Mucosa of descending colon (tissue), 3 donors: ENCODE measurements at regions not wholly inside any gene's neighbourhood (a gene's known extent, or its start where the extent isn't known, plus 50 kb on each side); places are given as distances from the start of the nearest gene placed in this dataset.
"Not testable (repeated sequence)": the region's sequence is repeated elsewhere in the genome, so short reads cannot be mapped to it uniquely, and the experiment has no call there.

Experiments
- ATAC-seq: fragments of 200-7000 bp; cut with Tn5 transposase; one replicate; pipeline ENCODE4 v1.9.1; 2020; ENCODE audit warnings: mild to moderate bottlenecking, moderate library complexity
- DNase-seq, 3 donors: peaks; one replicate each; pipeline ENCODE4 v3.0.0-alpha.2; 2020
- H3K36me3 ChIP-seq: fragments of 200-600 bp; one replicate; pipeline ENCODE4 v1.8.0; 2021; ENCODE audit warnings: low read depth, mild to moderate bottlenecking
- H3K4me1 ChIP-seq: fragments of 200-600 bp; one replicate; pipeline ENCODE4 v1.8.0; 2021; ENCODE audit warnings: low read depth, mild to moderate bottlenecking
- H3K4me3 ChIP-seq: fragments of 200-600 bp; one replicate; pipeline ENCODE4 v1.8.0; 2021; ENCODE audit warnings: mild to moderate bottlenecking
- H3K9me3 ChIP-seq: fragments of 200-600 bp; one replicate; pipeline ENCODE4 v1.8.0; 2021; ENCODE audit warnings: mild to moderate bottlenecking
- intact Hi-C, 2 donors: fragments of 100-400 bp; cut with DNase I in 1 of 2; cut with micrococcal nuclease in 1 of 2; formaldehyde crosslinking; loops; one replicate each; pipeline versions ENCODE4 v1.11.0 to v1.11.1; 2022; cut with DNase I, micrococcal nuclease
- TF ChIP-seq, protein P1 (sequence below): fragments of 200-600 bp; IDR thresholded peaks from one replicate; pipeline ENCODE4 v1.8.0; 2022; ENCODE audit warnings: antibody characterized with exemption, mild to moderate bottlenecking
- donor health status: DM: no; HTN: no; CAD: no; lungs with moderate emphysema.
- donor health status: DM: no; HTN: no; CAD: no.
- donor health status: DM: no; HTN: yes; CAD: no.

GRCh38 chr6:86775893-86776292 lies 161.4 kb upstream of the HTR1E start:
- H3K4me1 ChIP-seq: no peaks in the 10 kb centered on the region
- H3K9me3 ChIP-seq: peaks cover 8% of the 10 kb centered on the region
- H3K4me3 ChIP-seq: no peak overlapping the region
- intact Hi-C loops: no loop called here
- TF ChIP-seq, protein P1, sequence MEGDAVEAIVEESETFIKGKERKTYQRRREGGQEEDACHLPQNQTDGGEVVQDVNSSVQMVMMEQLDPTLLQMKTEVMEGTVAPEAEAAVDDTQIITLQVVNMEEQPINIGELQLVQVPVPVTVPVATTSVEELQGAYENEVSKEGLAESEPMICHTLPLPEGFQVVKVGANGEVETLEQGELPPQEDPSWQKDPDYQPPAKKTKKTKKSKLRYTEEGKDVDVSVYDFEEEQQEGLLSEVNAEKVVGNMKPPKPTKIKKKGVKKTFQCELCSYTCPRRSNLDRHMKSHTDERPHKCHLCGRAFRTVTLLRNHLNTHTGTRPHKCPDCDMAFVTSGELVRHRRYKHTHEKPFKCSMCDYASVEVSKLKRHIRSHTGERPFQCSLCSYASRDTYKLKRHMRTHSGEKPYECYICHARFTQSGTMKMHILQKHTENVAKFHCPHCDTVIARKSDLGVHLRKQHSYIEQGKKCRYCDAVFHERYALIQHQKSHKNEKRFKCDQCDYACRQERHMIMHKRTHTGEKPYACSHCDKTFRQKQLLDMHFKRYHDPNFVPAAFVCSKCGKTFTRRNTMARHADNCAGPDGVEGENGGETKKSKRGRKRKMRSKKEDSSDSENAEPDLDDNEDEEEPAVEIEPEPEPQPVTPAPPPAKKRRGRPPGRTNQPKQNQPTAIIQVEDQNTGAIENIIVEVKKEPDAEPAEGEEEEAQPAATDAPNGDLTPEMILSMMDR: no peak
- DNase-seq (no peak), ATAC-seq (no peak)
- H3K36me3 ChIP-seq: no peaks in the 10 kb centered on the region

DNA sequence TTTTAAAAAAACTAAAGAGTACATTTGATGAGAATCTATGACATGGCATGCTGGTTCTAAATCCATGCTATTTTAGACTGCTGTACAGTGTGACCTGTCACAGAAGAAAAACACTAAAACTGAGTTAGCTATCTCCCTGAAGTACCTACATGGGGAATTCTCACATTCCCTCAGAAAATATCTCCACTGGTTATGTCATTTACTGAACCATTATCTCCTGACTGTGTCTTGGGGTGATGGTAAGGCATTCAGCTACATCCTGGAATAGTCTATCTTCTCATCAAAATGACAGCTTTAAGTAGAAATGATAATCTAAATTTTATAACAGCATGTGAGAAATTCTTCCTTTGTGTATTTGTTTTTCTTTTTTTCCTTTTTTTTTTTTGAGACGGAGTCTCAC lies 172.1 kb upstream of the HTR1E start:
- DNase-seq: no peak
- Histone ChIP-seq H3K36me3 (no peaks in the 10 kb centered on the region), H3K4me1 (no peaks in the 10 kb centered on the region), H3K9me3 (peaks cover 34% of the 10 kb centered on the region), H3K4me3 (no peak overlapping the region)
- intact Hi-C loops: no loop called here
- ATAC-seq: no peak
- TF ChIP-seq, protein P1: no peak

DNA sequence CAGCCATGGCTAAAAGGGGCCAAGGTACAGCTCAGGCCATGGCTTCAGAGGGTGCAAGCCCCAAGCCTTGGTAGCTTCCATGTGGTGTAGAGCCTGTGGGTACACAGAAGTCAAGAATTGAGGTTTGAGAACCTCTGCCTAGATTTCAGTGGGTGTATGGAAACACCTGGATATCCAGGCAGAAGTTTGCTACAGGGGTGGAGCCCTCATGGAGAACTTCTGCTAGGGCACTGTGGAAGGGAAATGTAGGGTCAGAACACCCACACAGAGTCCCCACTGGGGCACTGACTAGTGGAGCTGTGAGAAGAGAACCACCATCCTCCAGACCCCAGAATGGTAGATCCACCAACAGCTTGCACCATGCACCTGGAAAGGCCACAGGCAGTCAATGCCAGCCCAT lies 177.4 kb upstream of the HTR1E start:
- DNase-seq, H3K4me1 ChIP-seq, H3K4me3 ChIP-seq, H3K36me3 ChIP-seq, ATAC-seq, intact Hi-C loops: not testable (repeated sequence)
- peaks cover 31% of the 10 kb centered on the region for H3K9me3 ChIP-seq

DNA sequence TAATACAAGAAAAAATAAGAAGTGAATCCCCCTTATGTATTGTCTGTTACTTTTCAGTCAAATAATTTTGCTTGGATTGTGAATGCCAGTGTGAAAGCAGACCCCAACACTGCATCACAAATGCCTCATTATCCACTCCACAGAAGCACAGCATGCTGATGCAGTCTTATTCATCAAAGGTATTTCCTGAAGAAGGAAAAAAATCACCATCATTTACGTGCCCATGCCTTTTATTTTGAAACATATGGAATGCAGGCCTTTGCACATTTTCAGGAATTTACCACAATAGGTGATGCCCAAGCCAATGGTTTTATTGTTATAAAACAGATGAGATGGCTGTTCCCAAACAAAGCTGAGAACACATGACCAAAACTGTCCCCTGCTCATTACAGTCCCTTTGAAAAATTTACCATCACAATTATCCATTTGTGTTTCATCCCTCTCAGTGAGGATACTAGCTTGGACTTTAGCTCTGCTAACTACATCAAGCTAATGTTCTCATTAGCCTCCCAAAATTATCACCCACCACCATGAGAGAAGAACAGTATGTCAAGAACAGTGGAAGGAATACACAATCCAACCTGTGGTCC lies 180.6 kb upstream of the HTR1E start:
- no peak overlapping the region for H3K4me3 ChIP-seq
- H3K4me1 ChIP-seq: no peaks in the 10 kb centered on the region
- DNase-seq: no peak
- TF ChIP-seq, protein P1: no peak
- no peak for ATAC-seq
- intact Hi-C loops: no loop called here
- peaks cover 29% of the 10 kb centered on the region for H3K9me3 ChIP-seq
- H3K36me3 ChIP-seq: no peaks in the 10 kb centered on the region

DNA sequence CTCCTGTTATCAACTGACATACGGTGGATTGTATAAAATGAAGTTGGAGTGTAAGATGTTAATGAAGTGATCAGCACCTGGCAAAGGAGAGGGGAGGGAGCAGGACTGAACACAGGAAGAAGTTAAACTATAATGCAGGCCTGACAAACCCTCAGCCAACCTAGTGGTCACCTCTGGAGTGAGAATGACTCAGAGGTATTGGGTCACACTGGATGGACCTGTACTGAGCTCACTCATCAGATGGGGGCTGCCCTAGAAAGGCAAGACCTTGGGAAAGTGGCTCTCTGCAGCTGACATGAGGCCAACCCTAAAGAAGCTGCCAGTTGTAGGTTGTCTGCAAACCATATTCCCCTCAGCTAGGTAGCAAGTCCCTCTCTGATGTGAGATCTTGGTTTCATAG lies 193.3 kb upstream of the HTR1E start:
- TF ChIP-seq, protein P1: no peak
- no peak overlapping the region for H3K4me3 ChIP-seq
- peaks cover 32% of the 10 kb centered on the region for H3K9me3 ChIP-seq
- intact Hi-C loops: no loop called here
- ATAC-seq (no peak), DNase-seq (no peak)
- H3K4me1 ChIP-seq: no peaks in the 10 kb centered on the region
- no peaks in the 10 kb centered on the region for H3K36me3 ChIP-seq

- Histone ChIP-seq H3K36me3 (no peaks in the 10 kb centered on the region), H3K4me3 (no peak overlapping the region), H3K4me1 (no peaks in the 10 kb centered on the region), H3K9me3 (peaks cover 29% of the 10 kb centered on the region)
- ATAC-seq (no peak), DNase-seq (no peak)
- intact Hi-C loops: no loop called here
- TF ChIP-seq, protein P1: no peak
Measured at GRCh38 chr6:86738078-86738477, 199.2 kb upstream of the HTR1E start.

GRCh38 chr6:86731631-86732030 lies 205.7 kb upstream of the HTR1E start:
- H3K9me3 ChIP-seq: peaks cover 41% of the 10 kb centered on the region
- H3K36me3 ChIP-seq, H3K4me1 ChIP-seq, ATAC-seq, intact Hi-C loops, DNase-seq, H3K4me3 ChIP-seq: not testable (repeated sequence)

DNA sequence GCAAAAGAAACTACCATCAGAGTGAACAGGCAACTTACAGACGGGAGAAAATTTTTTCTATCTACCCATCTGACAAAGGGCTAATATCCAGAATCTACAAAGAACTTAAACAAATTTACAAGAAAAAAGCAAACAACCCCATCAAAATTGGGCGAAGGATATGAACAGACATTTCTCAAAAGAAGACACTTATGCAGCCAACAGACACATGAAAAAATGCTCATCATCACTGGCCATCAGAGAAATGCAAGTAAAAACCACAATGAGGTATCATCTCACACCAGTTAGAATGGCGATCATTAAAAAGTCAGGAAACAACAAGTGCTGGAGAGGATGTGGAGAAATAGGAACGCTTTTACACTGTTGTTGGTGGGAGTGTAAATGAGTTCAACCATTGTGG lies 206.6 kb upstream of the HTR1E start:
- DNase-seq, H3K36me3 ChIP-seq, ATAC-seq, intact Hi-C loops, H3K4me3 ChIP-seq, H3K4me1 ChIP-seq: not testable (repeated sequence)
- H3K9me3 ChIP-seq: peaks cover 43% of the 10 kb centered on the region
